ENCODE measurements at regions not wholly inside any gene's neighbourhood (a gene's known extent, or its start where the extent isn't known, plus 50 kb on each side); places are given as distances from the start of the nearest gene placed in this dataset.

DNA sequence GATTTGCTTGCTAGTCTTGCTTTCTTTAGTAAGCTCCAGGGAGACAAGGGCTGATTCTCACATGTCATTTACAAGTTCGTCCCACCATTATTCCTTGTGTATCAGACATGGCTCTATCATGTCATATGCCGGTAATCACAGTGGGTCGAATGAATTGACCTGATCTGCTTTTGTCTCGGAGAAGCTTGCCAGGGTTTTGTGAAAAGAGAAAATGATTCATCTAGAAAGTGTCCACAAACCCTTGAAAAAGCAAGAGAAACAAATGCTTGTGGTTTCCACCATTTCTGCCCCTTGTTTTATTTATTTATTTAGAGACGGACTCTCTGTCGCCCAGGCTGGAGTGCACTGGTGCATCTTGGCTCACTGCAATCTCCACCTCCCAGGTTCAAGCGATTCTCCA lies 278.5 kb downstream of the TCF7L2 start:
- H3K4me3 ChIP-seq (ENCODE audit: low read depth, low read length), result no peak overlapping the region
- no peak for DNase-seq (ENCODE audit: low read depth)
- TF ChIP-seq, protein P1, sequence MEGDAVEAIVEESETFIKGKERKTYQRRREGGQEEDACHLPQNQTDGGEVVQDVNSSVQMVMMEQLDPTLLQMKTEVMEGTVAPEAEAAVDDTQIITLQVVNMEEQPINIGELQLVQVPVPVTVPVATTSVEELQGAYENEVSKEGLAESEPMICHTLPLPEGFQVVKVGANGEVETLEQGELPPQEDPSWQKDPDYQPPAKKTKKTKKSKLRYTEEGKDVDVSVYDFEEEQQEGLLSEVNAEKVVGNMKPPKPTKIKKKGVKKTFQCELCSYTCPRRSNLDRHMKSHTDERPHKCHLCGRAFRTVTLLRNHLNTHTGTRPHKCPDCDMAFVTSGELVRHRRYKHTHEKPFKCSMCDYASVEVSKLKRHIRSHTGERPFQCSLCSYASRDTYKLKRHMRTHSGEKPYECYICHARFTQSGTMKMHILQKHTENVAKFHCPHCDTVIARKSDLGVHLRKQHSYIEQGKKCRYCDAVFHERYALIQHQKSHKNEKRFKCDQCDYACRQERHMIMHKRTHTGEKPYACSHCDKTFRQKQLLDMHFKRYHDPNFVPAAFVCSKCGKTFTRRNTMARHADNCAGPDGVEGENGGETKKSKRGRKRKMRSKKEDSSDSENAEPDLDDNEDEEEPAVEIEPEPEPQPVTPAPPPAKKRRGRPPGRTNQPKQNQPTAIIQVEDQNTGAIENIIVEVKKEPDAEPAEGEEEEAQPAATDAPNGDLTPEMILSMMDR (conservative IDR thresholded peaks at IDR 0.05; ENCODE audit: low read depth, low read length), result no peak

DNA sequence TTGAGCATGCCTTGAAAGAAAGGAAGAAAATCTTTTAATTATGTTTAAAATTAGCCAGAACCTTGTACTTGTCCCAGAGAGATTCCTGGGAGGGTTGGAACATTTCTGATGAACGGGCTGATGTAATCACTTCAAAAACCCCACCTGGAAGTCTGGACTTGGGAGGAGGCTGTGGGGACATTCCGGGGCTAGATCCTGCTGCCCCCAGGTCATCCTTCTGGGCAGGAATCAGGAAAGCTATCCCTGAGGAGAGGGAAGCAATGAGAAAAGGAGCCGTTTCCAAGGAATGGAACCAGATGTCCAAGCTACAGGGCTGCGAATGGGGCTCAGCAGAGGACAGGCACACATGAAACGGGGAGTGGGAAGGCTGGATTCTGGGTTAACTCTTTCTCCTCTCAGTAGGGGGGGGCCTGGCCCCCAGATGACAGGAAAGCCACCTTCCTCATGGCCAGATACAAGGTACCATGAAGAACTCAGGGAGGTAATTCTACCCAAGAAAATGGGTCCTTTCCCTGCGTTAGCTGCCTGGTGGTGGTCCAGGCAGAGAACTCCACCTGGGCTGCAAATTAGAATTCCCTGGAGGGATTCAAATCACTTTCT lies 280.1 kb downstream of the TCF7L2 start:
- TF ChIP-seq, protein P1 (conservative IDR thresholded peaks at IDR 0.05; ENCODE audit: low read depth, low read length), result no peak
- DNase-seq (ENCODE audit: low read depth), result no peak

DNA sequence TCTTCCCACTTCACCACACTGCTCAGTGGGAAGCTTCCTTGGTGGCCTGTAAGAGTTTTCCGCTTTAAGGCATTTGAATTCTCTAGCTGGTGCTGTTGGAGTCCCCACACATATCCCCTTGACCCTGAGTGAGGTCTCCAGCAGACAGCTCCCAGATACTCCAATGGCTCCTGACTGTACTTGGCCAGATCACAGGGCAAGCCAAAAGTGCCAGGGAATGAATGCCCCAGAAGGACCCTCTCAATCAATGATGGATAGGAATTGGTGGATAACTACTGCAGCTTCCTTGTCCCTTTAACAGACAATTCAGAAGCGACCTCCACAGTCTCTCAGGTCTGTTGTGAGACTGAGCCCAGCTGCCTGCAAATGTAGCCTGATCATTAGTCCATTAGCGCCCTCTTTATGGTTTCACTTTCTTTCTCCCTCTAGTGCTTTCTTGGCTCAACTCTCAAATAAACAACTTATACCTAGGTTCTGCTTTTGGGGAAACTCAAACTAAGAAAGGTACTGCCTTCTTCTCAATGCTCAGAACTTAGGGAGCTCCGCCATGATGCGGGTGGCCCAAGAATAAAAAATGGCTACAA lies 283.0 kb downstream of the TCF7L2 start:
- no peak overlapping the region for H3K4me3 ChIP-seq (ENCODE audit: low read depth, low read length)
- TF ChIP-seq, protein P1 (conservative IDR thresholded peaks at IDR 0.05; ENCODE audit: low read depth, low read length), result no peak
- DNase-seq (ENCODE audit: low read depth), result no peak

More for the DNA sequence above, 280.1 kb downstream of the TCF7L2 start:
- no peak overlapping the region for H3K4me3 ChIP-seq (ENCODE audit: low read depth, low read length)

DNA sequence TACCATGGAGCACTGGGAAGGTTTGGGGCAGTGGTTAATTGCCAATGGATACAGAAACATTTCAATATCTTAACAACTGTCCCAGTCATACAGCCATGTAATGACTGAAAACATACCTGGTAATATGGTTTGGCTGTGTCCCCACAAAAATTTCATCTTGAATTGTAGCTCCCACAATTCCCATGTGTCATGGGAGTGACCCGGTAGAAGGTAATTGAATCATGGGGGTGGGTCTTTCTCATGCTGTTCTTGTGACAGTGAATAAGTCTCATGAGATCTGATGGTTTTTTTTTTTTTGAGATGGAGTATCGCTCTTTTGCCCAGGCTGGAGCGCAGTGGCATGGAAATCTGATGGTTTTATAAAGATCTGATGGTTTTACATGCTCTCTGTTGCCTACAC lies 284.4 kb downstream of the TCF7L2 start:
- no peak for DNase-seq (ENCODE audit: low read depth)
- H3K4me3 ChIP-seq (ENCODE audit: low read depth, low read length), result no peak overlapping the region
- TF ChIP-seq, protein P1 (conservative IDR thresholded peaks at IDR 0.05; ENCODE audit: low read depth, low read length), result no peak

DNA sequence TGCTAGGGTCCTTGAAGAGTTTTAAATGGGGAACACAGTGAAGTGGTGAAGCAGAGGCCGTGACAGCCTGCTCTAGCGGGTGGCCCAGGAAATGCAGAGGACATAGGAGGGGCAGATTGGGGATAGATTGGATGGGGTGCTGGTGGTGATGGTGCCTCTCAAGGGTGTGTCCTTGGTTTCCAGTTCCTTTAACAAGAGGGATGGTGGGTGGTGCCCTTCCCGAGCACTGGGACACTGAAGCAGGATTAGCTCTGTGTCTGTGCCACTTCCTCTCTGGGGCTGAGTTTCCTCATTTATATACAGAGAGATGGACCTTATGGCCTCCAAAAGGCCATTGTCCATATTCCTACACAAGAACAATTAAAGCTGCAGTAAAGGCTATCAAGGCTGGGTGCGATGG lies 285.5 kb downstream of the TCF7L2 start:
- TF ChIP-seq, protein P1 (conservative IDR thresholded peaks at IDR 0.05; ENCODE audit: low read depth, low read length), result no peak

DNA sequence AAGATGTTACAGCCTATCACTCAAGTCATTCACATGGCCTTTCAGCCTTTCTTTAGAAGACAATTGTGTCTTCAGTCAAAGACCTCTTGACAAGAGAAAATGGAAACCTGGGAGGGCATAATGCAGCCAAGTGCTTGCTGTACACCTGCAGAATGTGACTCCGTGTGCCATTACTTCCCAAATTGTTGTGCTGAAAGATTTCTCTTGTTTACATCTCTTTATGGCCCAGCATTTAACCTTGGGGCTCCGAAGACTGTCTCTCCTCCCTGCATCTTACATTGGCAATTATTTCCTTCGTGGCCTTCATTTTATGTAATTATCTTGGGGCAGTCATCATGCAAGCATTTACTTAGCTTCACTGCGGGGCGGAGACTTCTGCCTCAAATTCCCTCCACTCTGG lies 287.0 kb downstream of the TCF7L2 start:
- TF ChIP-seq, protein P1 (conservative IDR thresholded peaks at IDR 0.05; ENCODE audit: low read depth, low read length), result no peak
- no peak for DNase-seq (ENCODE audit: low read depth)

More for the DNA sequence above, 285.5 kb downstream of the TCF7L2 start:
- H3K4me3 ChIP-seq (ENCODE audit: low read depth, low read length), result no peak overlapping the region
- no peak for DNase-seq (ENCODE audit: low read depth)

More for the DNA sequence above, 287.0 kb downstream of the TCF7L2 start:
- no peak overlapping the region for H3K4me3 ChIP-seq (ENCODE audit: low read depth, low read length)

Data from epithelial cell of proximal tubule (primary cell).